ENCODE measurements at regions not wholly inside any gene's neighbourhood (a gene's known extent, or its start where the extent isn't known, plus 50 kb on each side); places are given as distances from the start of the nearest gene placed in this dataset.

DNA sequence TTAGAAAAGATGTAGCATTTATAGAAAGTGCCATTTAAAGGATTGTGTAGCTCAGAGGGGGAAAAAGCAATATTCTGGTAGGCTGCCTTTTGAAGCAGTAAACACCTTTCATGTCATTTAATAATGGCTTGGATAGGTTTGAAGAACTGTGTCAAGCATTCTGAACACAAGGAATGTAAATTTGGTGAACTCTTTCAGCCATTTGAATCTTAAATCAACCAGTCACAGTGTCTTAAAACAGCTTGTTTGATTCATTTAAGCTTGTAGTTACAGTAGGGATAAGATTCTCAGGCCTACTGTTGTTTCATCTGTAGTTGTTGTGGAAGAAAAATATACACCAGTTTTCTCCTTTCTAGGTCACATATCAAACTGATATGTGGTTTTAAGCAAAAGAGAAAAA, 299.4 kb upstream of the NOVA1 start:
- TF ChIP-seq, protein P1, sequence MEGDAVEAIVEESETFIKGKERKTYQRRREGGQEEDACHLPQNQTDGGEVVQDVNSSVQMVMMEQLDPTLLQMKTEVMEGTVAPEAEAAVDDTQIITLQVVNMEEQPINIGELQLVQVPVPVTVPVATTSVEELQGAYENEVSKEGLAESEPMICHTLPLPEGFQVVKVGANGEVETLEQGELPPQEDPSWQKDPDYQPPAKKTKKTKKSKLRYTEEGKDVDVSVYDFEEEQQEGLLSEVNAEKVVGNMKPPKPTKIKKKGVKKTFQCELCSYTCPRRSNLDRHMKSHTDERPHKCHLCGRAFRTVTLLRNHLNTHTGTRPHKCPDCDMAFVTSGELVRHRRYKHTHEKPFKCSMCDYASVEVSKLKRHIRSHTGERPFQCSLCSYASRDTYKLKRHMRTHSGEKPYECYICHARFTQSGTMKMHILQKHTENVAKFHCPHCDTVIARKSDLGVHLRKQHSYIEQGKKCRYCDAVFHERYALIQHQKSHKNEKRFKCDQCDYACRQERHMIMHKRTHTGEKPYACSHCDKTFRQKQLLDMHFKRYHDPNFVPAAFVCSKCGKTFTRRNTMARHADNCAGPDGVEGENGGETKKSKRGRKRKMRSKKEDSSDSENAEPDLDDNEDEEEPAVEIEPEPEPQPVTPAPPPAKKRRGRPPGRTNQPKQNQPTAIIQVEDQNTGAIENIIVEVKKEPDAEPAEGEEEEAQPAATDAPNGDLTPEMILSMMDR (optimal IDR thresholded peaks at IDR 0.05 in 1 of 3, IDR thresholded peaks at IDR 0.05 in 1 of 3, conservative IDR thresholded peaks at IDR 0.05 in 1 of 3; ENCODE audit: extremely low read depth in 1 of 3, insufficient read depth in 2 of 3, low read length in 3 of 3): no peak
- no peak for TF ChIP-seq EZH2 (IDR thresholded peaks at IDR 0.05; ENCODE audit: low read length)

Measured in keratinocyte (primary cell).